Activated CD4-positive, alpha-beta T cell treated with anti-CD3 and anti-CD28 coated beads, Interleukin-2, amount 50 U/mL, for 4 hours (primary cell): ENCODE measurements at regions not wholly inside any gene's neighbourhood (a gene's known extent, or its start where the extent isn't known, plus 50 kb on each side); places are given as distances from the start of the nearest gene placed in this dataset.
"Not testable (repeated sequence)": the region's sequence is repeated elsewhere in the genome, so short reads cannot be mapped to it uniquely, and the experiment has no call there.

ENCODE experiments used
- DNase-seq, 2 experiments: peaks; one replicate each; pipeline ENCODE4 v3.0.0-alpha.2; 2020

- no peak for DNase-seq
Observed at GRCh38 chr3:155995525-155996370, 124.6 kb upstream of the KCNAB1 start.

GRCh38 chr3:155996882-155997281, 123.5 kb upstream of the KCNAB1 start:
- no peak for DNase-seq

GRCh38 chr3:155998173-155998572, 122.2 kb upstream of the KCNAB1 start:
- DNase-seq: not testable (repeated sequence)

- no peak for DNase-seq
Observed at GRCh38 chr3:156005736-156006135, 114.6 kb upstream of the KCNAB1 start.

GRCh38 chr3:156010829-156011228, 109.5 kb upstream of the KCNAB1 start:
- no peak for DNase-seq

GRCh38 chr3:156014489-156014888, 105.9 kb upstream of the KCNAB1 start:
- DNase-seq: no peak

GRCh38 chr3:156016902-156017301, 103.5 kb upstream of the KCNAB1 start:
- no peak for DNase-seq

- DNase-seq: no peak
Observed at GRCh38 chr3:156017352-156018030, 102.9 kb upstream of the KCNAB1 start.

GRCh38 chr3:156024904-156025533, 95.4 kb upstream of the KCNAB1 start:
- DNase-seq: no peak

- DNase-seq: no peak
Observed at GRCh38 chr3:156029208-156029607, 91.2 kb upstream of the KCNAB1 start.

GRCh38 chr3:156030723-156031122, 89.7 kb upstream of the KCNAB1 start:
- DNase-seq: no peak

GRCh38 chr3:156033428-156033827, 87.0 kb upstream of the KCNAB1 start:
- no peak for DNase-seq

- DNase-seq: no peak
Observed at GRCh38 chr3:156035158-156035557, 85.2 kb upstream of the KCNAB1 start.

GRCh38 chr3:156036258-156037053, 83.9 kb upstream of the KCNAB1 start:
- DNase-seq: no peak

GRCh38 chr3:156037356-156037755, 83.0 kb upstream of the KCNAB1 start:
- no peak for DNase-seq

- no peak for DNase-seq
Observed at GRCh38 chr3:156038869-156039268, 81.5 kb upstream of the KCNAB1 start.

GRCh38 chr3:156040041-156040440, 80.3 kb upstream of the KCNAB1 start:
- no peak for DNase-seq

- DNase-seq: not testable (repeated sequence)
Observed at GRCh38 chr3:156041216-156041841, 79.0 kb upstream of the KCNAB1 start.

- not testable (repeated sequence) for DNase-seq
Observed at GRCh38 chr3:156041856-156042255, 78.5 kb upstream of the KCNAB1 start.

GRCh38 chr3:156043832-156044633, 76.3 kb upstream of the KCNAB1 start:
- DNase-seq: peak; percentile 23 to 43

GRCh38 chr3:156044634-156044975, 75.8 kb upstream of the KCNAB1 start:
- no peak for DNase-seq

GRCh38 chr3:156048483-156048882, 71.9 kb upstream of the KCNAB1 start:
- not testable (repeated sequence) for DNase-seq
